GM18520 (cell line): ENCODE measurements at regions not wholly inside any gene's neighbourhood (a gene's known extent, or its start where the extent isn't known, plus 50 kb on each side); places are given as distances from the start of the nearest gene placed in this dataset.
A peak's percentile ranks its signal among the peaks of the same experiment; 100 is the strongest.
"Not testable (repeated sequence)": the region's sequence is repeated elsewhere in the genome, so short reads cannot be mapped to it uniquely, and the experiment has no call there.

Source experiments
- ATAC-seq: cut with Tn5 transposase; IDR thresholded peaks from one replicate; pipeline ENCODE4 v1.9.1; 2021; ENCODE audit not compliant: unreplicated experiment

- ATAC-seq = no peak
These were observed 50.6 kb upstream of the C1QTNF9B start for GRCh38 chr13:23947893-23948292.

- ATAC-seq = no peak
These were observed 51.9 kb upstream of the C1QTNF9B start for GRCh38 chr13:23949200-23949599.

- ATAC-seq = no peak
These were observed 52.4 kb upstream of the C1QTNF9B start for GRCh38 chr13:23949736-23950135.

GRCh38 chr13:23950736-23951510, 53.6 kb upstream of the C1QTNF9B start:
- no peak for ATAC-seq

DNA sequence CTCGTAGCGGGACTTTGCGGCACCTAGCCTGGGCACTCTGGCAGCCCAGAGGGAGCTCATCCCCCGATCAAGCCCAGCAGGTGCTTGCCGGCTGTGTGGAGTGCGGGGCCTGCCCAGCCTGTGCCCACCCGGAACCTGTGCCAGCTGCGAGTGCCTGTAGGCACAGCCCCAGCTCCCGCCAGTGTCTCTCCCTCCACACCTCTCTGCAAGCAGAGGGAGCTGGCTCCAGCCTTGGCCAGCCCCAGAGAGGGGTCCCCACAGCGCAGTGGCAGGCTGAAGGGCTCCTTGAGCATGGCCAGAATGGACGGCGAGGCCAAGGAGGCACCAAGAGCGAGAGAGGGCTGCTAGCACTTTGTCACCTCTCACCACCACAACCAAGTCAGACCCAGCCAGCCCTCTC, 55.5 kb upstream of the C1QTNF9B start:
- no peak for ATAC-seq

DNA sequence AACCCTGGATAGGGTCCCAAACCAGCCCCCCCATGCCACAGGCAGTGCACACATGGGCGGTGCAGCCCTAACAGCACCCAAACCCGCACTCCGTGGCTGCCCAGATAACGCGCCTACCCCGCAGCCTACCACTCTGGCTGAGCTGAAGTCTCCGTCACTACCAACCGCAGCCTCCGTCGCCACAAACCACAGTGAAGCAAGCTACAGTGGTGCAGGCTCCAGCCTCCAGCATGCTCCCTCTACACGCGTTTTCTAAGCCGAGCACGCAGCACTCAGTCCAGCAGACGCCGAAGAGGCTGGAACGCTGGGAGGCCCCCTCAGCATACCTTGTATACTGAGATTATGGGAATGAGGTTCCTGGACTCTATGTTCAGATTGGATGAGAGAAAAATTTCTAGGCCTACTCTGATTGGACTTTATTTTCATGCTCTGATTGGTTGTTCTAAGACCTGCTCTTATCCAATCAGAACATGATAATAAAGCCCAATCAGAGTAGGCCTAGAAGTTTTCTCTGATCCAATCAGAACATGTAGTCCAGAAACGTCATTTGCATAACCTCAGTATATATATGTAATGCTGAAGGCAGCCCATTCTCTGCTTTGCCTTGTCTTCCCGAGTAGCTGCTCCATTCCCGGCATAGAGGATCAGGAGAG, 56.7 kb upstream of the C1QTNF9B start:
- no peak for ATAC-seq

DNA sequence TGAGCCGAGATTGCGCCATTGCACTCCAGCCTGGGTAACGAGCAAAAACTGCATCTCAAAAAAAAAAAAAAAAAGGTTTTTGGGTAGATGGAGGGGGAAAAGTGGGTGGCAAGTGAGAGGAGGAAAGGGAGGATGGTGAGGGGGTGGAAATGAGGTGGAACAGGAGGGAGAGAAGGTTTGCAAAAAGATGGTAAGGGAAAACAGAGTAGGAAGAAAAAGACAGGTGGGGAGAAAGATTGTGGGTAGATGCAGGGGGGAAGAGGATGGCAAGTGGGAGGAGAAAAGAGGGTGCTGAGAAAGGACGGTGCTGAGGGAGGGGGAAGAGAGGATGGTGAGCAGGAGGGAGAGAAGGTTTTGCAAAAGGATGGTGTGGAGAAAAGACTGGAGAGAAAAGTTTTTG, 57.8 kb upstream of the C1QTNF9B start:
- no peak for ATAC-seq

- ATAC-seq = peak; percentile 82
These were observed 58.8 kb upstream of the C1QTNF9B start for GRCh38 chr13:23956106-23956505.

GRCh38 chr13:23957981-23958380, 60.7 kb upstream of the C1QTNF9B start:
- ATAC-seq = no peak

DNA sequence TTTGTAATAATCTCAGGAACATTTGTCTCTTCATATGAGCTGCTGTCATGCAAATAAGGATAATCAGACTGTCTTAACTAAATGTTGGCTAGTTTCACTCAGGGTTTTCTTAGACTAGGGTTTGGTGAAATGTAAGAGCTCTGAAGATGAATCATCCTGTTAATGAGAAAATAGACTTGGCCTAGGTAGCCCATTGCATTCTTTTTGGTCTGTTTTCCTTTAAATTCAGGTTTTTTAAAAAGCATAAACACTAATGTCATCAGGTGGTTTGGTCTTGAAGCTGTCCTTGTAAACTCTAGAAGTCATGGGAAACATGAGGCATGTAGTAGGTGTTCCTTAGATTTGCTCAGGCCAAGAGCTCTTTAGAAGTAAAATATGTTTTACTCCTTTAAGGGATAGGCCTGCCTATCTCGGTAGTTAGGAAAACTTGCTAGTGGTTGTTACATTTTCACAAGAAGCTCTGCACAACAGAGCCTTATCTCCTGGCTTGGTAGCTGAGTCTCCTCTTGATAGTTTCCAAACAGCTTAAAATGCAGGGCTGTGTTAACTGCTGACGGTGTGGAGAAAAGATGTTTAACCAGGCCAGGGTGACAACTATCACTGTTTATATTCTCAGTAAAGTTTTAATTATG, 62.0 kb upstream of the C1QTNF9B start:
- ATAC-seq = no peak

DNA sequence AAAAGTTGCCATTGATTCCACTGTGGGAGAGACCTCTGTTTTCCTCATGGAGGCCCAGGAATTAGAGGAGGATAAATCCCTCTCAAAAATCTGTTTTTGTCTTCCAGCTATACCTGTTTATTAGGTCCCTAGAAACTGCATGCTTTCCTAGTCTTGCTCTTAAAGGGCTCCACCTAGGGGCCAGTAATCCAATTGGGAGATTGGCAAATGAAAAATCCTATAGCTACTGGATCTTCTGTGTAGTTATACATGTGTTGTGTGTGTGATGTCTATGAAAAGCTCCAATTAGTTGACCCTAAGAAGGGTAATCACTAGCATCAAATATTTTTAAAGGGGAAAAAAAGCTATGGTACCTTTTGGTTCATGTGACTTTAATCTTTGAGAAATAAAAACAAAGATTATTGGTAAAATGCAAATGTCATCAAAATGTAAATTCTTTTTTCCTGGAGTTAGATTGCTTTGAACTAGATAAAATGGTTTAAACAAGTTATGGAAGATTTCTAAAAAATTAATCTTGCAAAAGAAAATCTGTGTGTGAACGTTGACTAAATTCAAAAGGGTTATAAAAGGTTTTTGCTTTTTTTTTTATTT, 63.4 kb upstream of the C1QTNF9B start:
- no peak for ATAC-seq

GRCh38 chr13:23963184-23963931, 66.1 kb upstream of the C1QTNF9B start:
- ATAC-seq = no peak

DNA sequence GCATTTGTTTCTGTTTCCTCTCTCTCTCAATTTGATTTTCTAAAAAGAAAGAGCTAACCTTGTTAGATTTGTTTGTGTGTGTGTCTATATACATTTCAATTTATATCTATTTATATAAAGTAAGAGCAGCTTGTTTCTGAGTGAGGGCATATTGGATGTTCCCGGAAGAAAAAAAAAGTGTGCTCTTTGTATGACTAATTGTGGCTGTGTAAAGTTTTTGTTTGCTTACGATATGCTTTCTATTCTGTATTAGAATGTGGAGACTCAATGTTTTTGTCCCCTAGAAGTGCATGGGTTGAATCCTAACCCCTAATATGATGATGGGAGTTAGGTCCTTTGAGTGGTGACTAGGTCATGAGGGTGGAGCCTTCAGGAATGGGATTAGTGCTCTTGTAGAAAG, 66.6 kb upstream of the C1QTNF9B start:
- no peak for ATAC-seq

DNA sequence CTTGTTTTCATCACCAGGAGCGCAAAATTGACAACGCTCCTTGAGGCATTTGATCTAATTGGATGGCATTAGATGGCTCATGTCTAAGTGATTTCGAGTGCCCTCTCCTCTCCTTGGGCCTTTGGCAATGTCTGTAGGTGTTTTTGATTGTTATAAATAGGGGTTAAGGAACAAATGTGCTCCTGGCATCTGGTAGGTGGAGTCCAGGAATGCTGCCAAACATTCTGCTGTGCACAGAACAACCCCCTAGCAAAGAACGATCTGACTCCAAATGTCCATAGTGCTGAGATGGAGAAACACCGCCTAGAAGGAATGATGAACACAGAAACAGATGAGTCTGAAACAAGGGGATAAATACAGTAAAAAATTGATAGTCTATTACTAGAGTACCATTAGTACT, 68.0 kb upstream of the C1QTNF9B start:
- ATAC-seq = no peak

GRCh38 chr13:23966221-23966690, 69.0 kb upstream of the C1QTNF9B start:
- no peak for ATAC-seq

GRCh38 chr13:23966691-23967615, 69.7 kb upstream of the C1QTNF9B start:
- no peak for ATAC-seq

GRCh38 chr13:23967792-23968191, 70.5 kb upstream of the C1QTNF9B start:
- ATAC-seq = not testable (repeated sequence)

GRCh38 chr13:23969647-23970046, 72.3 kb upstream of the C1QTNF9B start:
- no peak for ATAC-seq

GRCh38 chr13:23979361-23980159, 82.3 kb upstream of the C1QTNF9B start:
- no peak for ATAC-seq
